D721Med (cell line): ENCODE measurements at regions not wholly inside any gene's neighbourhood (a gene's known extent, or its start where the extent isn't known, plus 50 kb on each side); places are given as distances from the start of the nearest gene placed in this dataset.

ENCODE experiments used
- DNase-seq: peaks from one replicate; pipeline ENCODE4 v3.0.0; 2011; ENCODE audit warnings: low spot score; ENCODE audit not compliant: insufficient read length
- FAIRE-seq: peaks from 2 replicates; lab custom pipeline; 2011; peaks lifted over from hg19 to GRCh38; lab: Jason Lieb, UNC
- TF ChIP-seq, protein P1 (sequence below): IDR thresholded peaks from 2 replicates; pipeline ENCODE4 v1.5.1; 2012; ENCODE audit warnings: mild to moderate bottlenecking, control low read depth; ENCODE audit not compliant: insufficient read depth; ENCODE audit errors: missing control alignments

DNA sequence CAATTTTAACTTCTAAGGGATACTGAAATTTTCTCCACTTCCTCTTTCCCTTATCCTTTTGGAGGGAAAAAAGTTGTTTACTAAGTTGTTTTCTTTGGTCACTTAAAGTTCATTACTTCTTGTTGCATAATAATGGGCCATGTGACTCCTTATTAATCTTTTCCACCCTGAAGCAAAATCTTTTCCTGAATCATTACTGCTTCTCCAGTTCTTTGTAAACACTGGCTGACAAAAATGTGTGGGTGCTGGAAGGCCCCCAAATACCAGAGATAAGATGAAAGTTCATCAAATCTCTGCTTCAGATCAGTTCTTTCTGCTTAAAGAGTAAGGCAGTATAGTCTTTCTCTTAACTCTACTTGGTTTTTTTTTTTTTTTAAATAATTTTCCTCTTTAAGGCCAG, 108.9 kb upstream of the NHS start:
- TF ChIP-seq, protein P1, sequence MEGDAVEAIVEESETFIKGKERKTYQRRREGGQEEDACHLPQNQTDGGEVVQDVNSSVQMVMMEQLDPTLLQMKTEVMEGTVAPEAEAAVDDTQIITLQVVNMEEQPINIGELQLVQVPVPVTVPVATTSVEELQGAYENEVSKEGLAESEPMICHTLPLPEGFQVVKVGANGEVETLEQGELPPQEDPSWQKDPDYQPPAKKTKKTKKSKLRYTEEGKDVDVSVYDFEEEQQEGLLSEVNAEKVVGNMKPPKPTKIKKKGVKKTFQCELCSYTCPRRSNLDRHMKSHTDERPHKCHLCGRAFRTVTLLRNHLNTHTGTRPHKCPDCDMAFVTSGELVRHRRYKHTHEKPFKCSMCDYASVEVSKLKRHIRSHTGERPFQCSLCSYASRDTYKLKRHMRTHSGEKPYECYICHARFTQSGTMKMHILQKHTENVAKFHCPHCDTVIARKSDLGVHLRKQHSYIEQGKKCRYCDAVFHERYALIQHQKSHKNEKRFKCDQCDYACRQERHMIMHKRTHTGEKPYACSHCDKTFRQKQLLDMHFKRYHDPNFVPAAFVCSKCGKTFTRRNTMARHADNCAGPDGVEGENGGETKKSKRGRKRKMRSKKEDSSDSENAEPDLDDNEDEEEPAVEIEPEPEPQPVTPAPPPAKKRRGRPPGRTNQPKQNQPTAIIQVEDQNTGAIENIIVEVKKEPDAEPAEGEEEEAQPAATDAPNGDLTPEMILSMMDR: no peak
- DNase-seq: no peak
- no peak for FAIRE-seq

DNA sequence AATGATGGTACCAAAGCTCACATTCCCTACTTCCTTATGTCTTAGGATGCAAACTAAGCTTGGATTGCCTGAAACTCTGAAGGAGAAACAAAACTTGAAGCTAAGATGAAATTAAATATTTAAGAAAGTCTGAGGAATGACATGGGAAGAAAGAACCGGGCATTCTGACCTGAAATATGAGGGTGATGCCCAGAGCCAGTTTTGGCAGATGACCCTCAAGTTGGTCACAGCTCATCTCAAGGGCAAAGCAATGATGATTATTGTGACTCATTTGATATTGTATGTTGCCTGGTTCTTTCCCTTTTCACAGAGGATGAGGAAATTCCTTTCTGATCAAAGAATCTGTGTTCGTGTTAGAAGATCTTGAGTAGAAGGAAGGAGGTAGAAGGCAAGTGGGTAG, 96.0 kb upstream of the NHS start:
- DNase-seq (no peak), FAIRE-seq (no peak)
- TF ChIP-seq, protein P1: no peak

DNA sequence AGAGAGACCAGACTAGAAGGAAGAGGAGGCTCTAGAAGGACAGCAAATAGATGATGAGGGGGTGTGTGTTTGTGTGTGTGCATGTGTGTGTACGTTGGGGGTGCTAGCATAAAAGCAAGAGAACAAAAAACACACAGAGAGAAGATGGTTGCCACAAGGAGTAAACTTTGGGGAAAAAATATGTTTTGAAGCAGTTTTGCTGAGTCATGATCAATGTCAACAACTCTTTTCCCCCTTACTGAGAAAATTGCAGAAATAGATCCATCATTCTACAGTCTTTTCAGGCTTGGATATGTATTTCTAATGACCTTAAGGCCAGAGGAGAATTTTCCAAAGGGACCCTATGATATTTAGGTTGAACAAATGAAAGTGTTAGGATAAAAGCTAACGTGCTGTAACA, 89.0 kb upstream of the NHS start:
- no peak for DNase-seq
- FAIRE-seq: no peak
- TF ChIP-seq, protein P1: no peak

DNA sequence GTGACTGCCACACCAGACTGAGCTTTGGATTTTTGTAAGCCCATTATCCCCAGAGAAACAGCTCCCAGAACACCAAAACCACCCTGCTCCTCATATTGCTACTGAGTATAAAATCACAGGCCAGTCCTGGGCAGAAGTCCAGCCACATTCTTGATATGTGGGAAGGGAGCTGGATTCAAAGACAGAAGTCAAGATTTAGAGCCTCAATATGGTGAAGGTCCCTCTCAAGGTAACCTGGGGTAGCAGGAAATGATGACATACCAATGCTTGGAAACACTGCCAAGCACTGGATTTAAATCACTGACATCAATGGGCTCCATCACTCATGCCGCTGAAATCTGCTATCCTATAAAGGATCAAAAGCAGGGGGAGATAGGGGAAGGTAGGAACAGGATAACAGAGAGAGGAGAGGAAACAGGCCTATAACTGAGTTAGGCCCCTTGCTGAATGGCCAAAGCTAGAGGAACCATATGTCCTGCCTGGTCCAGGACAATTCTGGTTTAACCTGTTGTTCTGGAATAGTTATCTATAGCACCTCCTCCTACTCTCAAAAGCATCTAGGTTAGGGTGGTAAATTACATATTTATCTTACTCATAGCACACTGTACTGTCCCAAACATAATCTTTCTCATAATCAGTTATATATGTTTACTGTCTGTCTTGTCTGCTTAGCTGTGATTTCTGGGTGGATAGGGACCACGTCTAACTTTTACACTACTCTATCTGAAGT, 83.7 kb upstream of the NHS start:
- FAIRE-seq (no peak), DNase-seq (no peak)
- TF ChIP-seq, protein P1: no peak

DNA sequence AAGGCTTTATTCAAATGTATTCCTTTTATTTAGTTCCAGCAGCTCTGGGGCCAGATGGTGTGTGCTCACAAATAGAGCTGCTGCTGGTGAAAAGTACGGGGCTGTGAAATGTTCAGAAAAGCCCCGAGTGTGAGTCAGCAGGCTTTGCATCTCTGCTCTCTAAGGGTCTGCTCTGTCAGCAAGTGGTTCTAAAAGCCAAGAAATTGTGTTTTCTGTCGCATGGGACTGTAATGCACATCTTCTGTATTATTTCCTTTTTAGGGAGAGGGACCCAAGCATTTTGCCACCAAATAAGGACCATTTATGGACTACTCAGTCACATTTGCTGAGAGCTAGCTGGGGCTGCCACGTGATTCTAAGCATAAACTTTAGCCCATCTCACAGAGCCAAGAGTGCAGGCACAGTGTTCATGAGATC, 82.9 kb upstream of the NHS start:
- TF ChIP-seq, protein P1: no peak
- FAIRE-seq: no peak
- DNase-seq: no peak

DNA sequence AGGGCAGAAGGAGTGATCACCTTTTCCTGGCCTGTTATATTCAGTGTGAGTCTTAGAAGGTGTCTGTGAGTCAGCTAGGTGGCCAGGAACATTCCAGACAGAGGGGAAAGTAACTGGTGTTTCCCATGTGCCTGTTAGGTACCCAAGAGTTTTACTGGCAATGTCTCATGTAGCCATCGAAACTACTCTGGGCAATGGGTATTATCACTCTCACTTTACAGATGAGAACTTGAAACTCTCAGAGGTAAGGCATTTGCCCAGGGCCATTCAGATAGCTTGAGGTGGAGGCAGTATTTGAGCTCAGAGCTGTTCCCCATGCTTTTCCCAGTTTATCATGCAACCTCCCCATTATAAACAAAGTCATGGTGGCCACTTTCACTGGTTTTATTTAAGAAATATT, 80.4 kb upstream of the NHS start:
- DNase-seq (no peak), FAIRE-seq (no peak)
- TF ChIP-seq, protein P1: no peak

DNA sequence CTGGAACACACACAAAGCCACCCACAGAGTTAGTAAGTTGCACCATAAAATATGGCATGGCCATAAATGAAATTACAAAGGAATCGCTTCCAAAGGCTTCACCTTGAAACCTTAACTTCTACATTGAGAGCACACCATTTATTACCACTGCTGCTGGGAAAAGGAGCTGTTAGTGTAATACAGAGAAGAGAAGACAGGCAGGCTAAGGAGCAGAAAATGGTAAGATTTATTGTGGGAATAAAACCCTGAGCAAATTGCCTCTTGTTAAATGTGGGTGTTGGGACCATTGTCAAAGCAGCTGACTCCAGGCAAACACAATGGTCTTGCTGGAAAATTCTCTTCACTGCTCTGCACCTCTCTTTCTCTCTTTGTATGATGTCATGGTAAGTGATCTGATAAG, 79.2 kb upstream of the NHS start:
- FAIRE-seq: no peak
- TF ChIP-seq, protein P1: no peak
- DNase-seq: no peak
